Duodenal mucosa (tissue), 2 donors: ENCODE measurements at regions not wholly inside any gene's neighbourhood (a gene's known extent, or its start where the extent isn't known, plus 50 kb on each side); places are given as distances from the start of the nearest gene placed in this dataset.

Experiments
- H3K27ac ChIP-seq: one replicate; pipeline ENCODE4 v1.7.0; 2013; ENCODE audit warnings: low read depth, low read length
- H3K27me3 ChIP-seq, 2 donors: one replicate each; pipeline ENCODE4 v1.7.0; 2013; ENCODE audit warnings: low read length in 2 of 2, control low read depth in 1 of 2; ENCODE audit not compliant: insufficient read depth in 2 of 2, control insufficient read depth in 1 of 2
- H3K36me3 ChIP-seq, 2 donors: one replicate each; pipeline ENCODE4 v1.7.0; 2013; ENCODE audit warnings: low read length in 2 of 2, control low read depth in 1 of 2; ENCODE audit not compliant: insufficient read depth in 2 of 2, control insufficient read depth in 1 of 2
- H3K4me1 ChIP-seq, 2 donors: one replicate each; pipeline ENCODE4 v1.7.0; 2013; ENCODE audit warnings: low read length in 2 of 2, control low read depth in 1 of 2; ENCODE audit not compliant: insufficient read depth in 2 of 2, control insufficient read depth in 1 of 2
- H3K4me3 ChIP-seq, 2 donors: one replicate each; pipeline ENCODE4 v1.7.0; 2013; ENCODE audit warnings: low read length in 2 of 2, low read depth in 1 of 2
- H3K9ac ChIP-seq, 2 donors: one replicate each; pipeline ENCODE4 v1.7.0; 2013; ENCODE audit warnings: low read length in 2 of 2, low read depth in 1 of 2
- H3K9me3 ChIP-seq, 2 donors: one replicate each; pipeline ENCODE4 v1.7.0; 2013; ENCODE audit warnings: low read length in 2 of 2, control low read depth in 1 of 2; ENCODE audit not compliant: control insufficient read depth in 1 of 2

- Histone ChIP-seq H3K36me3 (no peaks in the 10 kb centered on the region), H3K4me1 (peaks cover 10 to 11% of the 10 kb centered on the region in 2 donors), H3K9ac (no peak overlapping the region), H3K27me3 (no peaks in the 10 kb centered on the region), H3K27ac (no peak overlapping the region), H3K9me3 (no peaks in the 10 kb centered on the region), H3K4me3 (no peak overlapping the region)
Observed at GRCh38 chr6:105568142-105568541, 165.3 kb upstream of the PREP start.

GRCh38 chr6:105567140-105567539, 164.3 kb upstream of the PREP start:
- H3K27me3 ChIP-seq = no peaks in the 10 kb centered on the region
- no peak overlapping the region for H3K27ac ChIP-seq
- no peaks in the 10 kb centered on the region for H3K9me3 ChIP-seq
- H3K9ac ChIP-seq = no peak overlapping the region
- no peak overlapping the region for H3K4me3 ChIP-seq
- H3K4me1 ChIP-seq = peaks cover 10 to 11% of the 10 kb centered on the region in 2 donors
- no peaks in the 10 kb centered on the region for H3K36me3 ChIP-seq

GRCh38 chr6:105566503-105566902, 163.6 kb upstream of the PREP start:
- Histone ChIP-seq H3K27ac (no peak overlapping the region), H3K9ac (no peak overlapping the region), H3K27me3 (no peaks in the 10 kb centered on the region), H3K36me3 (no peaks in the 10 kb centered on the region), H3K9me3 (no peaks in the 10 kb centered on the region), H3K4me3 (no peak overlapping the region), H3K4me1 (peaks cover 10 to 11% of the 10 kb centered on the region in 2 donors)

GRCh38 chr6:105564121-105564902, 161.4 kb upstream of the PREP start:
- Histone ChIP-seq H3K4me3 (no peak overlapping the region), H3K4me1 (peaks cover 9 to 11% of the 10 kb centered on the region in 2 donors), H3K27ac (no peak overlapping the region)

GRCh38 chr6:105562027-105562426, 159.1 kb upstream of the PREP start:
- Histone ChIP-seq H3K9me3 (no peaks in the 10 kb centered on the region), H3K27ac (no peak overlapping the region), H3K27me3 (no peaks in the 10 kb centered on the region), H3K4me3 (no peak overlapping the region), H3K9ac (no peak overlapping the region), H3K36me3 (no peaks in the 10 kb centered on the region), H3K4me1 (no peaks in the 10 kb centered on the region)

More at GRCh38 chr6:105564121-105564902, 161.4 kb upstream of the PREP start:
- Histone ChIP-seq H3K36me3 (no peaks in the 10 kb centered on the region), H3K27me3 (no peaks in the 10 kb centered on the region), H3K9me3 (no peaks in the 10 kb centered on the region), H3K9ac (no peak overlapping the region)

GRCh38 chr6:105561486-105561885, 158.6 kb upstream of the PREP start:
- H3K4me3 ChIP-seq = no peak overlapping the region
- H3K27me3 ChIP-seq = no peaks in the 10 kb centered on the region
- H3K36me3 ChIP-seq = no peaks in the 10 kb centered on the region
- no peaks in the 10 kb centered on the region for H3K9me3 ChIP-seq
- no peak overlapping the region for H3K27ac ChIP-seq
- H3K9ac ChIP-seq = no peak overlapping the region
- H3K4me1 ChIP-seq = no peaks in the 10 kb centered on the region

- no peak overlapping the region for H3K9ac ChIP-seq
- H3K27me3 ChIP-seq = no peaks in the 10 kb centered on the region
- H3K27ac ChIP-seq = no peak overlapping the region
- no peak overlapping the region for H3K4me3 ChIP-seq
- no peaks in the 10 kb centered on the region for H3K36me3 ChIP-seq
- H3K9me3 ChIP-seq = no peaks in the 10 kb centered on the region
- no peaks in the 10 kb centered on the region for H3K4me1 ChIP-seq
Observed at GRCh38 chr6:105560611-105561066, 157.8 kb upstream of the PREP start.

GRCh38 chr6:105557291-105557690, 154.4 kb upstream of the PREP start:
- H3K4me3 ChIP-seq = no peak overlapping the region
- no peaks in the 10 kb centered on the region for H3K9me3 ChIP-seq
- H3K27me3 ChIP-seq = no peaks in the 10 kb centered on the region
- H3K27ac ChIP-seq = no peak overlapping the region
- no peak overlapping the region for H3K9ac ChIP-seq
- no peaks in the 10 kb centered on the region for H3K36me3 ChIP-seq
- H3K4me1 ChIP-seq = peaks cover 0 to 6% of the 10 kb centered on the region in 2 donors

GRCh38 chr6:105553171-105553570, 150.3 kb upstream of the PREP start:
- Histone ChIP-seq H3K9ac (no peak overlapping the region), H3K36me3 (no peaks in the 10 kb centered on the region), H3K4me3 (no peak overlapping the region), H3K9me3 (no peaks in the 10 kb centered on the region), H3K27me3 (no peaks in the 10 kb centered on the region), H3K27ac (no peak overlapping the region), H3K4me1 (peaks cover 0 to 6% of the 10 kb centered on the region in 2 donors)

- no peaks in the 10 kb centered on the region for H3K27me3 ChIP-seq
- H3K4me3 ChIP-seq = no peak overlapping the region
- H3K9ac ChIP-seq = no peak overlapping the region
- peaks cover 0 to 13% of the 10 kb centered on the region in 2 donors for H3K4me1 ChIP-seq
- no peaks in the 10 kb centered on the region for H3K36me3 ChIP-seq
- no peak overlapping the region for H3K27ac ChIP-seq
- no peaks in the 10 kb centered on the region for H3K9me3 ChIP-seq
Observed at GRCh38 chr6:105550955-105551620, 148.2 kb upstream of the PREP start.
